ENCODE measurements at regions not wholly inside any gene's neighbourhood (a gene's known extent, or its start where the extent isn't known, plus 50 kb on each side); places are given as distances from the start of the nearest gene placed in this dataset.
A peak's percentile ranks its signal among the peaks of the same experiment; 100 is the strongest.

DNA sequence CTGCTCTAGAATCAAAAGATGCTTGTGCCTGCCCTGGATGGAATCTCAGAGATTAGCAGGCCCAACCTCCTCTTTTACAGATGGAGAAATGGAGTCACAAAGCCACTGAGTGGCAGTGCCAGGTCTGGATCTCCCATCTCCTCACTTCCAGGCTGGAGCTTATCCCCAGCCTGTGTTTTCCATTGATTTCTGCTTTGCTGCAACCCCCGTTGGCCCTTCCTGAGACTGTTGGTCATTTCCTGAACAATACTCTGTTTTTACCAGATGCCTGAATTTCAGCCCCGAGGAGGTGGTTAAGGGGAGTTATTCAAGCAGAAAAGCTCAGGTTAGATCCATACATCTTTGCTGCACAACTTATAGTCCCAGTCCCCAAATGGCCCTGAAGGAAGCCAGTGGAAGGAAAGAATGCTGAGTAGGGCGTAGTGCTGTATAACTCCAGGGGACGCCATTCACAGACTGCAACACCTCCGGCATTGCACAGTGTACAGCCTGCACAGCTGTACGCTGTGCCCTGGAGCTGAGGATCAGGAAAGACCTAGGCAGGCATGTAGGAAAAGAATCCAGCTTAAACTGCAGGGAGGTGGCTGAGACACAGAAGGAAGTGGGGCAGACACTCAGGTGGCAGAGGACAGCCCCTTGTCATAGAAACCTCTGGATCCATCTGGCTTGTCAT, 77.5 kb downstream of the RPLP1 start:
- no peak for DNase-seq (ENCODE audit: low spot score in 2 of 2)
- no peak for TF ChIP-seq POLR2A (IDR thresholded peaks at IDR 0.05)
- Histone ChIP-seq H3K9me3 (no peaks in the 10 kb centered on the region), H3K27me3 (no peaks in the 10 kb centered on the region), H3K27ac (peak overlapping the region in 2 of 4 donors; percentile 62 to 68), H3K4me3 (no peak overlapping the region), H3K4me1 (peaks cover 0 to 42% (median 18%) of the 10 kb centered on the region in 4 donors), H3K36me3 (no peaks in the 10 kb centered on the region)
- 60 to 62% methylated on average over 6 of the region's 6 CpGs for WGBS, 2 donors

DNA sequence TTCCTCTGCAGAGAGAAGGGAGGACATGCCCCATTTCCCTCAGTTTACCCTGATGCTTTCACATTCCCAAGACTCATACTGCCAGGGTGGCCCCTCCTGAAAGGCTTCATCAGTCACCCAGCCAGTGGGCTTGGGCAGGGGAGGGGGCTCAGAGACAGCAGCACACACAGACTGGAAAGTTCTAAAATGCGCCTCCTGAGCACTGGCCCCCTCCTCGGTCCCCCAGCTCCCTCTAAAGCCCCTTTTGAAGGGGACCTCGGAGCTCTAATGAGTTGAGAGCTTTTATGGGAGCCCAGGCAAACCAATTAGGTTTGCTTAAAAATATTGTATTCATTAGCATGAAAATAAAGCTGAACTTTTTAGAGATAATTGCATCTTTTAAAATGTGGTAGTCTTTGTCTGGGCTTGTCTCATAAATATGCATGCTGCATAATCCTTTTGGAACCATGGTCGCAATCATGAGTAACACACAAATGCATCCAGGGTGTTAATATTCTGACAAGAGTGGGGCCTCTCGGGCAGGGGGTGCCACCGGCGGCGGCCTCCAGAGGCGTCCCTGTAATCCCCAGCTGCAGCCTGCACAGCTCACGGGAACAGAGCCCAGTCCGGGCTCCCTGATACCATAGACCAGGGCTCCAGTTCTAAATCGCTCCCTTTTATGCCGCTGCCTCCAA, 78.5 kb downstream of the RPLP1 start:
- 40 to 52% methylated on average over 13 of the region's 13 CpGs for WGBS, 2 donors
- no peak for DNase-seq (ENCODE audit: low spot score in 2 of 2)
- TF ChIP-seq, protein P1, sequence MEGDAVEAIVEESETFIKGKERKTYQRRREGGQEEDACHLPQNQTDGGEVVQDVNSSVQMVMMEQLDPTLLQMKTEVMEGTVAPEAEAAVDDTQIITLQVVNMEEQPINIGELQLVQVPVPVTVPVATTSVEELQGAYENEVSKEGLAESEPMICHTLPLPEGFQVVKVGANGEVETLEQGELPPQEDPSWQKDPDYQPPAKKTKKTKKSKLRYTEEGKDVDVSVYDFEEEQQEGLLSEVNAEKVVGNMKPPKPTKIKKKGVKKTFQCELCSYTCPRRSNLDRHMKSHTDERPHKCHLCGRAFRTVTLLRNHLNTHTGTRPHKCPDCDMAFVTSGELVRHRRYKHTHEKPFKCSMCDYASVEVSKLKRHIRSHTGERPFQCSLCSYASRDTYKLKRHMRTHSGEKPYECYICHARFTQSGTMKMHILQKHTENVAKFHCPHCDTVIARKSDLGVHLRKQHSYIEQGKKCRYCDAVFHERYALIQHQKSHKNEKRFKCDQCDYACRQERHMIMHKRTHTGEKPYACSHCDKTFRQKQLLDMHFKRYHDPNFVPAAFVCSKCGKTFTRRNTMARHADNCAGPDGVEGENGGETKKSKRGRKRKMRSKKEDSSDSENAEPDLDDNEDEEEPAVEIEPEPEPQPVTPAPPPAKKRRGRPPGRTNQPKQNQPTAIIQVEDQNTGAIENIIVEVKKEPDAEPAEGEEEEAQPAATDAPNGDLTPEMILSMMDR (IDR thresholded peaks at IDR 0.05) = no peak
- TF ChIP-seq EP300 (IDR thresholded peaks at IDR 0.05) (no peak), POLR2A (IDR thresholded peaks at IDR 0.05) (no peak)
- Histone ChIP-seq H3K36me3 (no peaks in the 10 kb centered on the region), H3K4me3 (no peak overlapping the region), H3K27me3 (no peaks in the 10 kb centered on the region), H3K9me3 (no peaks in the 10 kb centered on the region), H3K27ac (peak overlapping the region; percentile 19 to 80 (median 49)), H3K4me1 (peaks cover 0 to 32% (median 15%) of the 10 kb centered on the region in 4 donors)

DNA sequence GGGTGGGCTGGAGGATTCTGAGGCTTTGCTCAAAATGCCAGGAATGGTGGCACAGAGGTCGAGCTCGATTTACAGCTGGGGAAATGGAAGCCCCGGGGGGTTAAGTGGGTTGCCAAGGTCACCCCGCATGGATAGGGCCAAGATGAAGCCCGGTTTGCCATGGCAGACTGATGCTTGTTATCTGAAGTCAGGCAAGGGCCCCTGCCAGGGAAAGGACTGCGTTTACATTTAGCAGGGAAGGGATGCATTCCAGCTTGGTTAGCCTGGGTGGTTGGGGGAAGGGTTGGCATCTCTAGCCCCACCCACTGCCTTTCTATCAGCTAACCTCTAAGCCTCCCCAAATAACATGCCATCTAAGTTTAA, 79.0 kb downstream of the RPLP1 start:
- peak overlapping the region in 3 of 4 donors; percentile 30 to 80 (median 68) for H3K27ac ChIP-seq
- no peaks in the 10 kb centered on the region for H3K9me3 ChIP-seq
- no peak overlapping the region for H3K4me3 ChIP-seq
- peaks cover 0 to 29% (median 15%) of the 10 kb centered on the region in 4 donors for H3K4me1 ChIP-seq
- H3K27me3 ChIP-seq = no peaks in the 10 kb centered on the region
- no peak for TF ChIP-seq EP300 (IDR thresholded peaks at IDR 0.05)
- TF ChIP-seq, protein P1 (IDR thresholded peaks at IDR 0.05) = no peak
- TF ChIP-seq POLR2A (IDR thresholded peaks at IDR 0.05) = no peak
- DNase-seq (ENCODE audit: low spot score in 2 of 2) = no peak
- 28 to 40% methylated on average over 6 of the region's 6 CpGs for WGBS, 2 donors
- H3K36me3 ChIP-seq = no peaks in the 10 kb centered on the region

DNA sequence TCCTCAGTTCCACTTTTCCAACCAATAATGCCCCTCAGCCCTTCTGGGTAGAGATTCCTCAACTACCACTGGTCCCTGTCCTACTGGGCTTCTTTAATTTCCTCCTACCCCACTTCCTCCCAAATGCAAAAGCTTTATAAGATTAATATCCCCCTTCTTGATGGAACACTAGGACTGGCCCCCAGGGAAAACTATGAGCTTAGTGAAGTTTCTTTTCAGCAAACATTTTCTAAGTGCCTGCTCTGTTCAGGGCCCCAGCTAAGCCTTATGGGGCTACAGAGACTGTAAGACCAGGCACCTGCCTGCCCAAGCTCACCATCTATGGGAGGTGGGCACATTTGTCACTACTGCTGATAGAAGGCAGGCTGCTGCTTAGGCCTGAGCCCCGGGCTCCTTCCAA, 79.4 kb downstream of the RPLP1 start:
- H3K36me3 ChIP-seq = no peaks in the 10 kb centered on the region
- peak overlapping the region in 2 of 4 donors; percentile 68 to 80 for H3K27ac ChIP-seq
- DNase-seq (ENCODE audit: low spot score in 2 of 2) = no peak
- H3K9me3 ChIP-seq = no peaks in the 10 kb centered on the region
- H3K4me3 ChIP-seq = no peak overlapping the region
- 25% methylated on average over 1 of the region's 1 CpG for WGBS, 2 donors
- peaks cover 0 to 29% (median 15%) of the 10 kb centered on the region in 4 donors for H3K4me1 ChIP-seq
- H3K27me3 ChIP-seq = no peaks in the 10 kb centered on the region
- TF ChIP-seq, protein P1 (IDR thresholded peaks at IDR 0.05) = no peak
- TF ChIP-seq POLR2A (IDR thresholded peaks at IDR 0.05) = no peak
- TF ChIP-seq EP300 (IDR thresholded peaks at IDR 0.05) = no peak

DNA sequence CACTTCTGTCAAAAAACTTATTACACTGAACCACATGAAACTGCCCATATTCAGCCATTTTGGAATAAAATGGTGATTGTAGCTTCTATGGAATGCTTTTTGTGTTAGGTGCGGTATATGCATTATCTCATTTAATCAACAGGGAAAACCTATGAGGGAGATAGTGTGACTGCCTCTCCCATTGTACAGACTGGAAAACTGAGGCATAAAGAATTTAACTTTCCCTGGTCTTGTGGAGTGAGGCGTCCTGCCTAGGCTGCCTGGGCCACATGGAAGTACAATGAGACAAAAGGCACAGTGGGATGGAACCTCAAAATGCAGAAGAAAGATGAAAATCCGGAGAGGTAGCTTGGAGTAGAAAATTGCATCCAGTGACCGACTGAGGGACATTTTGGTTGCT, 80.2 kb downstream of the RPLP1 start:
- WGBS, 2 donors = 93 to 95% methylated on average over 4 of the region's 4 CpGs
- Histone ChIP-seq H3K36me3 (no peaks in the 10 kb centered on the region), H3K27me3 (no peaks in the 10 kb centered on the region), H3K4me1 (peaks cover 0 to 29% (median 15%) of the 10 kb centered on the region in 4 donors), H3K9me3 (no peaks in the 10 kb centered on the region), H3K27ac (peak overlapping the region in 1 of 4 donors; percentile 68), H3K4me3 (no peak overlapping the region)
- DNase-seq (ENCODE audit: low spot score in 2 of 2) = no peak
- TF ChIP-seq POLR2A (IDR thresholded peaks at IDR 0.05) (no peak), EP300 (IDR thresholded peaks at IDR 0.05) (no peak)
- TF ChIP-seq, protein P1 (IDR thresholded peaks at IDR 0.05) = no peak

All from tibial nerve (tissue), 4 donors.